Ishikawa (cell line): ENCODE measurements at regions not wholly inside any gene's neighbourhood (a gene's known extent, or its start where the extent isn't known, plus 50 kb on each side); places are given as distances from the start of the nearest gene placed in this dataset.
A peak's percentile ranks its signal among the peaks of the same experiment; 100 is the strongest.
"Not testable (repeated sequence)": the region's sequence is repeated elsewhere in the genome, so short reads cannot be mapped to it uniquely, and the experiment has no call there.

Experiments
- EGR1 ChIP-seq: IDR thresholded peaks from 2 replicates; pipeline ENCODE4 v1.6.1; 2012
- EP300 ChIP-seq: IDR thresholded peaks from 2 replicates; pipeline ENCODE4 v1.6.1; 2012; ENCODE audit warnings: borderline replicate concordance
- RAD21 ChIP-seq: IDR thresholded peaks from 2 replicates; pipeline ENCODE4 v1.6.1; 2012; ENCODE audit warnings: low read depth
- TAF1 ChIP-seq: IDR thresholded peaks from 2 replicates; pipeline ENCODE4 v1.6.1; 2012; ENCODE audit warnings: low read depth, mild to moderate bottlenecking
- TCF12 ChIP-seq: IDR thresholded peaks from 2 replicates; pipeline ENCODE4 v1.6.1; 2012; ENCODE audit warnings: low read depth
- YY1 ChIP-seq: IDR thresholded peaks from 2 replicates; pipeline ENCODE4 v1.6.1; 2012; ENCODE audit warnings: low read depth
- ZBTB7A ChIP-seq: IDR thresholded peaks from 2 replicates; pipeline ENCODE4 v1.6.1; 2012; ENCODE audit warnings: low read depth
- TF ChIP-seq, protein P1 (sequence below): IDR thresholded peaks from 2 replicates; pipeline ENCODE4 v1.6.1; 2012

DNA sequence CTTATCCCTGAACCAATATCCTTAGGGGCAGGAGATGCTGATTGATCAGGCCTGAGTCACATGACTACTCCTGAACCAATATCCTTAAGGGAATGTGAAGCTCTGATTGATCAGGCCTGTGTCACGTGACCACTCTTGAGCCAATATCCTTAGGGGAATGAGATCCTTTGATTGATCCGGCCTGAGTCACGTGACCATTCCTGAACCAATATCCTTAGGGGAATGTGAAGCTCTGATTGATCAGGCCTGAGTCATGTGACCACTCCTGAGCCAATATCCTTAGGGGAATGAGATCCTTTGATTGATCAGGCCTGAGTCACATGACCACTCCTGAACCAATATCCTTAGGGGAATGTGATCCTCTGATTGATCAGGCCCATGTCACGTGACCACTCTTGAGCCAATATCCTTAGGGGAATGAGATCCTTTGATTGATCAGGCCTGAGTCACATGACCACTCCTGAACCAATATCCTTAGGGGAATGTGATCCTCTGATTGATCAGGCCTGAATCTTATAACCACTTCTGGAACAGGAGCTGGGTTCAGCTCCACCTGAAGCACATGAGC is 100.6 kb upstream of the TMEM132D start:
- TF ChIP-seq EP300, RAD21, ZBTB7A, TCF12, TAF1, EGR1, YY1: not testable (repeated sequence)
- TF ChIP-seq, protein P1, sequence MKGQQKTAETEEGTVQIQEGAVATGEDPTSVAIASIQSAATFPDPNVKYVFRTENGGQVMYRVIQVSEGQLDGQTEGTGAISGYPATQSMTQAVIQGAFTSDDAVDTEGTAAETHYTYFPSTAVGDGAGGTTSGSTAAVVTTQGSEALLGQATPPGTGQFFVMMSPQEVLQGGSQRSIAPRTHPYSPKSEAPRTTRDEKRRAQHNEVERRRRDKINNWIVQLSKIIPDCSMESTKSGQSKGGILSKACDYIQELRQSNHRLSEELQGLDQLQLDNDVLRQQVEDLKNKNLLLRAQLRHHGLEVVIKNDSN = peak; percentile 49
